Ishikawa (cell line): ENCODE measurements at regions not wholly inside any gene's neighbourhood (a gene's known extent, or its start where the extent isn't known, plus 50 kb on each side); places are given as distances from the start of the nearest gene placed in this dataset.

Source experiments
- CEBPB ChIP-seq: IDR thresholded peaks from 2 replicates; pipeline ENCODE4 v1.6.1; 2012
- CREB1 ChIP-seq: IDR thresholded peaks from 2 replicates; pipeline ENCODE4 v1.6.1; 2012; ENCODE audit warnings: low read depth
- EGR1 ChIP-seq: IDR thresholded peaks from 2 replicates; pipeline ENCODE4 v1.6.1; 2012
- EP300 ChIP-seq: IDR thresholded peaks from 2 replicates; pipeline ENCODE4 v1.6.1; 2012; ENCODE audit warnings: borderline replicate concordance
- FOXM1 ChIP-seq: IDR thresholded peaks from 2 replicates; pipeline ENCODE4 v1.6.1; 2012; ENCODE audit warnings: low read depth, borderline replicate concordance
- MAX ChIP-seq: IDR thresholded peaks from 2 replicates; pipeline ENCODE4 v1.6.1; 2012
- NFIC ChIP-seq: IDR thresholded peaks from 2 replicates; pipeline ENCODE4 v1.6.1; 2012
- RAD21 ChIP-seq: IDR thresholded peaks from 2 replicates; pipeline ENCODE4 v1.6.1; 2012; ENCODE audit warnings: low read depth
- REST ChIP-seq: IDR thresholded peaks from 2 replicates; pipeline ENCODE4 v1.6.1; 2012; ENCODE audit warnings: low read depth, mild to moderate bottlenecking
- TAF1 ChIP-seq: IDR thresholded peaks from 2 replicates; pipeline ENCODE4 v1.6.1; 2012; ENCODE audit warnings: low read depth, mild to moderate bottlenecking
- TCF12 ChIP-seq: IDR thresholded peaks from 2 replicates; pipeline ENCODE4 v1.6.1; 2012; ENCODE audit warnings: low read depth
- TEAD4 ChIP-seq: IDR thresholded peaks from 2 replicates; pipeline ENCODE4 v1.6.1; 2012
- USF1 ChIP-seq: IDR thresholded peaks from 2 replicates; pipeline ENCODE4 v1.6.1; 2012
- YY1 ChIP-seq: IDR thresholded peaks from 2 replicates; pipeline ENCODE4 v1.6.1; 2012; ENCODE audit warnings: low read depth
- ZBTB7A ChIP-seq: IDR thresholded peaks from 2 replicates; pipeline ENCODE4 v1.6.1; 2012; ENCODE audit warnings: low read depth

GRCh38 chr1:30615076-30615795, 108.1 kb downstream of the MATN1 start:
- TF ChIP-seq EP300 (no peak), REST (no peak)

- TF ChIP-seq NFIC (no peak), TEAD4 (no peak), CEBPB (no peak), REST (no peak), ZBTB7A (no peak), USF1 (no peak), YY1 (no peak), TCF12 (no peak)
These were observed 110.2 kb downstream of the MATN1 start for GRCh38 chr1:30613188-30613587.

- TF ChIP-seq ZBTB7A (no peak), CREB1 (no peak), EGR1 (no peak), RAD21 (no peak), TCF12 (no peak)
These were observed 110.8 kb downstream of the MATN1 start for GRCh38 chr1:30612536-30613065.

GRCh38 chr1:30611741-30612309, 111.6 kb downstream of the MATN1 start:
- TF ChIP-seq MAX (no peak), YY1 (peak; percentile 49; the same call in 1 of the 2 replicates), CREB1 (no peak), TAF1 (no peak), USF1 (no peak), RAD21 (no peak), CEBPB (no peak), REST (peak; percentile 89), EP300 (no peak), ZBTB7A (no peak), NFIC (no peak), EGR1 (no peak), FOXM1 (no peak)

GRCh38 chr1:30610917-30611316, 112.5 kb downstream of the MATN1 start:
- TF ChIP-seq EP300 = no peak
- TF ChIP-seq MAX = no peak
- no peak for TF ChIP-seq RAD21
- no peak for TF ChIP-seq TAF1
- no peak for TF ChIP-seq TEAD4
- TF ChIP-seq TCF12 = no peak
- no peak for TF ChIP-seq CREB1
- TF ChIP-seq ZBTB7A = no peak
- no peak for TF ChIP-seq NFIC
- no peak for TF ChIP-seq REST
